ENCODE measurements at regions not wholly inside any gene's neighbourhood (a gene's known extent, or its start where the extent isn't known, plus 50 kb on each side); places are given as distances from the start of the nearest gene placed in this dataset.

GRCh38 chr18:7415081-7415894 is 151.8 kb upstream of the PTPRM start:
- DNase-seq (ENCODE audit: low read depth in 3 of 3): no peak

- DNase-seq (ENCODE audit: low read depth in 3 of 3): no peak
Measured at GRCh38 chr18:7417727-7418126, 149.4 kb upstream of the PTPRM start.

- no peak for DNase-seq (ENCODE audit: low read depth in 3 of 3)
Measured at GRCh38 chr18:7429831-7430230, 137.3 kb upstream of the PTPRM start.

GRCh38 chr18:7436166-7436565 is 130.9 kb upstream of the PTPRM start:
- no peak for DNase-seq (ENCODE audit: low read depth in 3 of 3)

GRCh38 chr18:7437870-7438269 is 129.2 kb upstream of the PTPRM start:
- no peak for DNase-seq (ENCODE audit: low read depth in 3 of 3)

- DNase-seq (ENCODE audit: low read depth in 3 of 3): no peak
Measured at GRCh38 chr18:7438646-7439045, 128.5 kb upstream of the PTPRM start.

GRCh38 chr18:7447318-7448028 is 119.6 kb upstream of the PTPRM start:
- no peak for DNase-seq (ENCODE audit: low read depth in 3 of 3)

- peak in 1 of 3 donors; percentile 0 for DNase-seq (ENCODE audit: low read depth in 3 of 3)
Measured at GRCh38 chr18:7452331-7452730, 114.8 kb upstream of the PTPRM start.

GRCh38 chr18:7454429-7454828 is 112.7 kb upstream of the PTPRM start:
- DNase-seq (ENCODE audit: low read depth in 3 of 3): no peak

GRCh38 chr18:7456376-7456775 is 110.7 kb upstream of the PTPRM start:
- no peak for DNase-seq (ENCODE audit: low read depth in 3 of 3)

- no peak for DNase-seq (ENCODE audit: low read depth in 3 of 3)
Measured at GRCh38 chr18:7457262-7457661, 109.9 kb upstream of the PTPRM start.

GRCh38 chr18:7458884-7459283 is 108.2 kb upstream of the PTPRM start:
- DNase-seq (ENCODE audit: low read depth in 3 of 3): no peak

- DNase-seq (ENCODE audit: low read depth in 3 of 3): no peak
Measured at GRCh38 chr18:7459851-7460770, 107.0 kb upstream of the PTPRM start.

- DNase-seq (ENCODE audit: low read depth in 3 of 3): no peak
Measured at GRCh38 chr18:7464245-7464966, 102.7 kb upstream of the PTPRM start.

GRCh38 chr18:7466190-7466589 is 100.9 kb upstream of the PTPRM start:
- DNase-seq (ENCODE audit: low read depth in 3 of 3): no peak

GRCh38 chr18:7467708-7468466 is 99.2 kb upstream of the PTPRM start:
- no peak for DNase-seq (ENCODE audit: low read depth in 3 of 3)

GRCh38 chr18:7470101-7470500 is 97.0 kb upstream of the PTPRM start:
- DNase-seq (ENCODE audit: low read depth in 3 of 3): no peak

- DNase-seq (ENCODE audit: low read depth in 3 of 3): no peak
Measured at GRCh38 chr18:7470503-7470902, 96.6 kb upstream of the PTPRM start.

GRCh38 chr18:7476386-7476785 is 90.7 kb upstream of the PTPRM start:
- no peak for DNase-seq (ENCODE audit: low read depth in 3 of 3)

- DNase-seq (ENCODE audit: low read depth in 3 of 3): no peak
Measured at GRCh38 chr18:7479756-7480155, 87.4 kb upstream of the PTPRM start.

GRCh38 chr18:7480879-7481278 is 86.2 kb upstream of the PTPRM start:
- DNase-seq (ENCODE audit: low read depth in 3 of 3): no peak

Data from stimulated activated CD4-positive, alpha-beta T cell treated with anti-CD3 and anti-CD28 coated beads, TNF-alpha, amount 100 ng/mL, for 48 hours (primary cell).